ENCODE measurements at regions not wholly inside any gene's neighbourhood (a gene's known extent, or its start where the extent isn't known, plus 50 kb on each side); places are given as distances from the start of the nearest gene placed in this dataset.

GRCh38 chr10:111686796-111687195, 496.8 kb downstream of the GPAM start:
- TF ChIP-seq POLR2A (IDR thresholded peaks at IDR 0.05) (no peak), CTCF (IDR thresholded peaks at IDR 0.05 in 8 of 11, conservative IDR thresholded peaks at IDR 0.05 in 3 of 11) (no peak), POLR2AphosphoS5 (IDR thresholded peaks at IDR 0.05) (no peak)

All from spleen (tissue), 7 donors.